ENCODE measurements at regions not wholly inside any gene's neighbourhood (a gene's known extent, or its start where the extent isn't known, plus 50 kb on each side); places are given as distances from the start of the nearest gene placed in this dataset.

- FAIRE-seq (no peak), DNase-seq (ENCODE audit: extremely low read depth in 1 of 4, low spot score in 3 of 4) (no peak), ATAC-seq (no peak)
- Histone ChIP-seq H3K27me3 (ENCODE audit: control insufficient read depth in 2 of 2, insufficient read depth in 2 of 2, low read length in 2 of 2) (no peaks in the 10 kb centered on the region), H3K4me3 (no peak overlapping the region), H3K9me3 (replicated peaks; ENCODE audit: control insufficient read depth, insufficient read depth, low read depth, low read length) (no peaks in the 10 kb centered on the region), H2AFZ (ENCODE audit: low read depth, low read length) (no peak overlapping the region), H3K79me2 (ENCODE audit: control insufficient read depth, insufficient read depth, low read length) (no peaks in the 10 kb centered on the region), H4K20me1 (replicated peaks; ENCODE audit: control insufficient read depth, insufficient read depth, low read length) (no peaks in the 10 kb centered on the region), H3K36me3 (ENCODE audit: control insufficient read depth, insufficient read depth, low read length) (no peaks in the 10 kb centered on the region), H3K9ac (ENCODE audit: insufficient read depth in 1 of 2, low read depth in 2 of 2, low read length in 2 of 2) (no peak overlapping the region), H3K4me2 (ENCODE audit: insufficient read depth, low read length) (no peak overlapping the region), H3K4me1 (replicated peaks in 1 of 2; ENCODE audit: control insufficient read depth in 2 of 2, insufficient read depth in 2 of 2, low read length in 2 of 2) (no peaks in the 10 kb centered on the region), H3K9me1 (ENCODE audit: control insufficient read depth, insufficient read depth, low read length) (no peaks in the 10 kb centered on the region), H3K27ac (ENCODE audit: extremely low read depth, low read depth, low read length) (no peak overlapping the region)
- intact Hi-C loops (cut with micrococcal nuclease) = no loop called here
- BruUV-seq (replicated peaks) = no TSS peak
- 0% methylated on average over 5 of the region's 5 CpGs for WGBS (ENCODE audit: insufficient coverage, low coverage, missing lambda C conversion rate)
- in situ Hi-C loops (cut with MboI) = no loop called here
- TF ChIP-seq MYC (IDR thresholded peaks at IDR 0.05; ENCODE audit: low read depth, low read length) = no peak
- no peak for TF ChIP-seq MYC (CRISPR knock-in tag; IDR thresholded peaks at IDR 0.05; ENCODE audit: borderline replicate concordance, low read depth)
- TF ChIP-seq SIN3A (IDR thresholded peaks at IDR 0.05; ENCODE audit: borderline replicate concordance in 2 of 2, control insufficient read depth in 1 of 2, low read depth in 2 of 2, low read length in 2 of 2) = no peak
- TF ChIP-seq ZBTB1 (CRISPR knock-in tag; IDR thresholded peaks at IDR 0.05; ENCODE audit: borderline replicate concordance, low read depth) = no peak
- no peak for TF ChIP-seq ESRRA (IDR thresholded peaks at IDR 0.05; ENCODE audit: borderline replicate concordance, low read depth)
- TF ChIP-seq MTA2 (IDR thresholded peaks at IDR 0.05; ENCODE audit: low read depth) = no peak
- TF ChIP-seq ZBTB17 (CRISPR knock-in tag; IDR thresholded peaks at IDR 0.05) = no peak
- TF ChIP-seq ZNF121 (CRISPR knock-in tag; conservative IDR thresholded peaks at IDR 0.05) = no peak
- TF ChIP-seq ZNF165 (CRISPR knock-in tag; IDR thresholded peaks at IDR 0.05; ENCODE audit: borderline replicate concordance) = no peak
- TF ChIP-seq HNRNPUL1 (IDR thresholded peaks at IDR 0.05; ENCODE audit: low read length) = no peak
- CTCF ChIA-PET (ENCODE audit: low intra/inter-chr PET ratio) = no interaction called here
- POLR2A ChIA-PET = no interaction called here
Observed at GRCh38 chr12:77435446-77436091, 370.2 kb upstream of the E2F7 start.
